Ascending aorta (tissue), 2 donors: ENCODE measurements at regions not wholly inside any gene's neighbourhood (a gene's known extent, or its start where the extent isn't known, plus 50 kb on each side); places are given as distances from the start of the nearest gene placed in this dataset.

Experiments
- DNase-seq, 2 donors: peaks; one replicate each; pipeline ENCODE4 v3.0.0-alpha.2; 2019; ENCODE audit warnings: low spot score in 2 of 2
- H3K27ac ChIP-seq, 2 donors: fragments of 200-600 bp; sonication (generic); one replicate each; pipeline ENCODE4 v1.5.1; 2016 to 2017; ENCODE audit warnings: mild to moderate bottlenecking in 1 of 2
- H3K27me3 ChIP-seq: fragments of 200-600 bp; sonication (generic); one replicate; pipeline ENCODE4 v1.5.1; 2017
- H3K36me3 ChIP-seq, 2 donors: fragments of 200-600 bp; sonication (generic); one replicate each; pipeline ENCODE4 v1.5.1; 2016
- H3K4me1 ChIP-seq, 2 donors: fragments of 200-600 bp; sonication (generic); one replicate each; pipeline ENCODE4 v1.5.1; 2016 to 2017; ENCODE audit warnings: mild to moderate bottlenecking in 1 of 2
- H3K4me3 ChIP-seq, 2 donors: fragments of 200-600 bp; sonication (generic); one replicate each; pipeline ENCODE4 v1.5.1; 2016 to 2017; ENCODE audit warnings: mild to moderate bottlenecking in 1 of 2
- H3K9me3 ChIP-seq, 2 donors: fragments of 200-600 bp; sonication (generic); one replicate each; pipeline ENCODE4 v1.5.1; 2016
- intact Hi-C: fragments of 100-400 bp; cut with DNase I; formaldehyde crosslinking; loops from one replicate; pipeline ENCODE4 v1.15.1; 2023
- TF ChIP-seq, protein P1 (sequence below), 3 experiments: fragments of 200-600 bp in 2 of 3; fragments of 450-650 bp in 1 of 3; sonication (generic) in 2 of 3; IDR thresholded peaks; one replicate each; pipeline ENCODE4 v1.5.1; 2016 to 2019; ENCODE audit warnings: antibody characterized with exemption in 3 of 3, mild to moderate bottlenecking in 1 of 3, moderate library complexity in 1 of 3

DNA sequence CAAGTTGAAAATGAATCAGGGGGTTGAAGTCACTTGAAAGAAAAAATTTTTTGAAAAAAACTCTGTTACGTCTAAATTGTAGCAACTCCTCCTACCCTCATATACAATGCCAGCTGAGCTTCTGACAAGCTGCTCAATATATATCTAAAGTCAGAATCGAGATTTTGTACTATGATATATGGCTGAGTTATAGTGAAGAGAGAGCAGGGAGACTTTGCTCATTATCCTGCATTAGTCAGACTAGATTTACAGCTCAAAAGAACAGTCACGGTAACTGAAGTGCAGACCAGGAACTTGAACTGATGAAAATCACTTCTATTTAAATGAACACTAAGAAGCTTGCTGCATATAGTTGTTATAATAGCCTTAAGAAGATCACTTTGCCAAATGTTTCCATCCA is 153.1 kb downstream of the LACC1 start:
- peaks cover 0 to 3% of the 10 kb centered on the region in 2 donors for H3K4me1 ChIP-seq
- H3K9me3 ChIP-seq: no peaks in the 10 kb centered on the region
- H3K4me3 ChIP-seq: no peak overlapping the region
- H3K27me3 ChIP-seq: no peaks in the 10 kb centered on the region
- DNase-seq: no peak
- no peak overlapping the region for H3K27ac ChIP-seq
- TF ChIP-seq, protein P1, sequence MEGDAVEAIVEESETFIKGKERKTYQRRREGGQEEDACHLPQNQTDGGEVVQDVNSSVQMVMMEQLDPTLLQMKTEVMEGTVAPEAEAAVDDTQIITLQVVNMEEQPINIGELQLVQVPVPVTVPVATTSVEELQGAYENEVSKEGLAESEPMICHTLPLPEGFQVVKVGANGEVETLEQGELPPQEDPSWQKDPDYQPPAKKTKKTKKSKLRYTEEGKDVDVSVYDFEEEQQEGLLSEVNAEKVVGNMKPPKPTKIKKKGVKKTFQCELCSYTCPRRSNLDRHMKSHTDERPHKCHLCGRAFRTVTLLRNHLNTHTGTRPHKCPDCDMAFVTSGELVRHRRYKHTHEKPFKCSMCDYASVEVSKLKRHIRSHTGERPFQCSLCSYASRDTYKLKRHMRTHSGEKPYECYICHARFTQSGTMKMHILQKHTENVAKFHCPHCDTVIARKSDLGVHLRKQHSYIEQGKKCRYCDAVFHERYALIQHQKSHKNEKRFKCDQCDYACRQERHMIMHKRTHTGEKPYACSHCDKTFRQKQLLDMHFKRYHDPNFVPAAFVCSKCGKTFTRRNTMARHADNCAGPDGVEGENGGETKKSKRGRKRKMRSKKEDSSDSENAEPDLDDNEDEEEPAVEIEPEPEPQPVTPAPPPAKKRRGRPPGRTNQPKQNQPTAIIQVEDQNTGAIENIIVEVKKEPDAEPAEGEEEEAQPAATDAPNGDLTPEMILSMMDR (IDR thresholded peaks at IDR 0.05): no peak
- intact Hi-C loops: no loop called here
- H3K36me3 ChIP-seq: no peaks in the 10 kb centered on the region

DNA sequence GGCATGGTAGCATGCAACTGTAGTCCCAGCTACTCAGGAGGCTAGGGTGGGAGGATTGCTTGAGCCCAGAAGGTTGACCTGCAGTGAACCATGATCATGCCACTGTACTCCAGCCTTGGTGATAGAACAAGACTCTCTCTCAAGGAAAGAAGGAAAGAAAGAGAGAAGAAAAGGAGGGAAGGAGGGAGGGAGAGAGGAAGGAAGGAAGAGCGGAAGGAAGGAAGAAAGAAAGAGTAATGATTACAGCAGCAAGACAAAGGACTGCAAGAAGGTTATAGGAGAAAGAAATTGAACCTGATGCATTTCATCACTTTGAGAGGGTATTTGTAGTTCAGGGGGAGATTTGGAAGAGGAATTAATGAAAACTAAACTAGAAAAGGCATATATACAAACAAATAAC is 155.7 kb downstream of the LACC1 start:
- Histone ChIP-seq H3K9me3 (no peaks in the 10 kb centered on the region), H3K4me1 (no peaks in the 10 kb centered on the region), H3K27ac (no peak overlapping the region), H3K4me3 (no peak overlapping the region), H3K27me3 (no peaks in the 10 kb centered on the region), H3K36me3 (no peaks in the 10 kb centered on the region)
- DNase-seq: no peak
- intact Hi-C loops: no loop called here
- TF ChIP-seq, protein P1 (IDR thresholded peaks at IDR 0.05): no peak

GRCh38 chr13:44040070-44040817 is 160.5 kb downstream of the LACC1 start:
- Histone ChIP-seq H3K27ac (peak overlapping the region in 1 of 2 donors; percentile 5), H3K36me3 (no peaks in the 10 kb centered on the region), H3K4me3 (no peak overlapping the region), H3K27me3 (no peaks in the 10 kb centered on the region), H3K9me3 (no peaks in the 10 kb centered on the region), H3K4me1 (no peaks in the 10 kb centered on the region)
- intact Hi-C loops: no loop called here
- no peak for DNase-seq
- TF ChIP-seq, protein P1 (IDR thresholded peaks at IDR 0.05): no peak

- Histone ChIP-seq H3K27ac (peak overlapping the region in 1 of 2 donors; percentile 5), H3K36me3 (no peaks in the 10 kb centered on the region), H3K4me3 (no peak overlapping the region), H3K4me1 (no peaks in the 10 kb centered on the region), H3K9me3 (no peaks in the 10 kb centered on the region), H3K27me3 (no peaks in the 10 kb centered on the region)
- TF ChIP-seq, protein P1 (IDR thresholded peaks at IDR 0.05): no peak
- intact Hi-C loops: no loop called here
- no peak for DNase-seq
Measured at GRCh38 chr13:44040818-44041100, 161.1 kb downstream of the LACC1 start.

DNA sequence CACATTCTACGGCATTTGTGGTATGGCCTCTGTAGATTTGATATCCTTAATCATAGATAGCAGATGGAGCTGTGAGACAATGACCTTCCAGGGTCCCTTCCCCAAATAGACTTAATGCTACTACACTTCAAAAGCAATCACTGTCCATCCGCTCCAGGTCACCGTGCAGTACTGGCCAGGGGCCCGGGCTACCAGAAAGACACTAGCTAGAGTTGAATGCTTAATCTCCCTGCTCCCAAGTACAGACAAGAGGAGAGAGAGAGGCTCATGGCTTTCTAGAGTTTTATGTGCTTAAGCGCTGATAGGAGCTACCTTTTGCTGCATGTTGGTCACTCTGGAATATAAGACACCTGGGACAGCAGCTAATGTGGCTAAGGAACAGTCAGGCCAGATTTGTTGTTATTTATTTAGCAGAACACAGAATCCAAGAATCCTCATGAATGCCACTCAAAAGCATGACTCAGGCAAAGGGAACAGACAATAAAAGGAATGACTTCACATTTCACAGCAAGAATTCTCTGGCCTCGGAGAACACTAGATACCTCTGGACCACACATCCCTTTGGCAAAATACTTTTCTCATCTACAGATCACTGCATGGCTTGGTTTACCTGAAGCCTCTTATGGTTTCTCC is 165.0 kb downstream of the LACC1 start:
- H3K36me3 ChIP-seq: no peaks in the 10 kb centered on the region

More for the DNA sequence above, 165.0 kb downstream of the LACC1 start:
- intact Hi-C loops: no loop called here
- no peak for DNase-seq
- Histone ChIP-seq H3K9me3 (no peaks in the 10 kb centered on the region), H3K4me1 (no peaks in the 10 kb centered on the region), H3K27me3 (no peaks in the 10 kb centered on the region), H3K27ac (no peak overlapping the region), H3K4me3 (no peak overlapping the region)
- TF ChIP-seq, protein P1 (IDR thresholded peaks at IDR 0.05): no peak
